Right renal cortex interstitium (tissue), 3 donors: ENCODE measurements at regions not wholly inside any gene's neighbourhood (a gene's known extent, or its start where the extent isn't known, plus 50 kb on each side); places are given as distances from the start of the nearest gene placed in this dataset.

Experiments used
- DNase-seq, 3 donors: peaks; one replicate each; pipeline ENCODE4 v3.0.0-alpha.2; 2013; ENCODE audit warnings: low read depth in 3 of 3, low spot score in 2 of 3

GRCh38 chr21:18191139-18191538 lies 53.5 kb upstream of the CHODL start:
- DNase-seq, result no peak

DNA sequence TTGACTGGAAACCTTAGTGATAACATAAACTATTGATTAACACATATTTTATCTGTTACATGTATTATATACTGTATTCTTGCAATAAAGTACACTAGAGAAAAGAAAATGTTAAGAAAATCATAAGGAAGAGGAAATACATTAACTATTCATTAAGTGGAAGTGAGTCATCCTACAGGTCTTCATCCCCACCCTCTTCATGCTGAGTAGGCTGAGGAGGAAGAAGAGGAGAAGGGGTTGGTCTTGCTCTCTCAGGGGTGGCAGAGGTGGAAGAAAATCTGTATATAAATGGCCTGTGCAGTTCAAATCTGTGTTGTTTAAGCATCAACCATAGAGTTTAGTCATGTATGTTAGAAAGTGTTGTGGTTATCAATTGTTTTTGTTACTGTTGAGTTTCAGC lies 66.1 kb upstream of the CHODL start:
- DNase-seq, result no peak

DNA sequence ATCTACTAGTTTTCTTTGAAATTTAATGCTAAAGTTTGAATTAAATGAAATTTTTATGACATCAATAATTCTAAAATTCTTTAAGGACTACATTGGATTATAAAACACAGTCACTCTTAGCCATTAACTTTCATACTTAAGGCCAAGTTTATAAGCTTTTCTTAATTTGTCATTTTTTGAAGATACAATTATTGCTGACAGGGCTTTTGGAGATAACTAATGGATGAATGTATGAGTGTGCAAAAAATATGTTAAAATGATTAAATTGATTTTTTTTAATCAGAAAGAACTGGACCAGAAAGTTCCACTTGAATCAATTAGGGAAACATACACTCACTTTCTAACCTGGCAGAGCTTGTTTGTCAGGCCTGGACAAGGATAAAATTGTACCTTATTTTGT lies 70.3 kb upstream of the CHODL start:
- DNase-seq, result no peak

DNA sequence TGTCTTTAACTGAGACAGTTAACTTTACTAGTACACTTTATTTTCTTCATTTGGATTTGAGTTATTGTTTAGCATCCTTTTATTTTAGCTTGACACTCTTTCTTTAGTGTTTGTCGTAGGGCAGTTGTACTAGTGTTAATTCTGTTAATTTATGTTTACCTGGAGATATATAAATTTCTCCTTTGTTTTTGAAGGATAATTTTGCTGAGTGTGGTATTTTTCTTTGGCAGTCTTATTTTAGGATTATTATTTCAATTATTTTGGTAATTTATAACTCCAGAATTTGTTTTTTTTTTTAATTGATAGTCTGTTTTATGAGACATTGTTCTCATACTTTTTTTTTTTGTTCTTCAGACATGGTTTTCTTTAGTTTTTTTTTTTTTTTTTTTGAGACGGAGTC lies 73.8 kb upstream of the CHODL start:
- DNase-seq, result no peak

DNA sequence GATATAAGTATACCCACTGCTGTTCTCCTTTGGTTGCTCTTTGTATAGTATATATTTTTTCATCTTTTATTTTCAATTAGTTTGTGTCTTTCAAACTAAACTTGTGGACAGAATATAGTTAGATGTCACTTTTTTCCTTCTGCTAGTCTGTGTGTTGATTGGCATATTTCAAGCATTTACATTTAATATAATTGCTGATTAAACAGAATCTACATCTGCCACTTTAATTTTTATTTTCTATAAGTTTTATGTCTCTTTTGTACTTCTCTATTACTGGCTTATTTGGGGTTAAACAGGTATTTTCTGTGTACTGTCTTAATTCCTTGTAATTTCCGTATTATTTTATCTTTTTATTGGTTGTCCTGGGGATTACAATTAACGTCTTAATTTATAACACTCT lies 74.4 kb upstream of the CHODL start:
- DNase-seq, result no peak

DNA sequence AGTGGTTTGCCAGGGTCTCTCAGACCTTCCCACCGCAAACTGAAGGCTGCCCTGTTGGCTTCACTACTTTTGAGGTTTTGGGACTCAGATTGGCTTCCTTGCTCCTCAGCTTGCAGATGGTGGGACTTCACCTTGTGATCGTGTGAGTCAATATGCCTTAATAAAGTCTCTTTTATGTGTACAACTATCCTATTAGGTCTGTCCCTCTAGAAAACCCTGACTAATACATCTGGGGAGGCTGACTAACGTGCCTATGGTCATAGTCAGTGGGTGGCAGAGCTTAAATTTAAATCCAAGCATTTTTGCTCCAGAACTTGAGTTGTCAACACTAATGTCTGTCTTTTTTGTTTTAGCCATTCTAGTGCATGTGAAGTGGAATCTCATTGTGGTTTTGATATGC lies 76.5 kb upstream of the CHODL start:
- DNase-seq, result no peak

DNA sequence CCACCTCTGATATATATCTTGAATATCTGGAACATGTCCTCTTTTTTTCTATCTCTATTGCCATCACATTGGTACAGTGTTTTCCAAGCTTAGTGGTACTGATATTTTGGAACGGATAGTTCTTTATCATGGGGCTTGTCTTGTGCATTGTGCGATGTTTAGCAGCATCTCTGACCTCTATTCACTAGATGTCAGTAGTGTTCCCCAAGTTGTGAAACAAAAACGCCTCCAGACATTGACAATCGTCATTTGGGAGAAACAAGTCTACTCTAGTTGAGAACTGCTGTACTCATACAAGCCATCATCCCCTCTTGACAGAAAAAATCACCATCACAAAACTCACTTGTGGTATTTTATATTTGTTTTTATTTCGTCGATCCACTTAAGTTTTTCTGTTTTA lies 79.7 kb upstream of the CHODL start:
- no peak for DNase-seq

- DNase-seq, result no peak
Observed at GRCh38 chr21:18164483-18164882, 80.2 kb upstream of the CHODL start.

DNA sequence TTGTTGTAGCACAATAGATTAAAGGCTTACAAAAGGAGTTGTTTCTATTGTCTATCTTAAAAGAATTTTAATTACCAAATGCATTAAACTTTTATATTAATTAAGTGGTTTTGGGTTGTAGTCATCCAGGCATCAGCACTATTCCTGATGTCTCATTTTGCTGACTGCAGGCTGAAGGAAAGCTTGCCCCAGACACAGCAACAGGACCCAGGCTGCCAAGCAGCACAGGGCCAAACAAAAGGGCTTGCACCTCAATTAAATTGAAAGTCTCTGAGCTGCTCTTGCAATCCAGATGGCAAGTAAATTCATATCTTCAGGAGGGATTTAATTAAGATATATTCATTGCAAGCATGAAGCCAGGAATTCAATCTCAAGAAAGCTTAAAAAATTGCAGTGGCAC lies 80.7 kb upstream of the CHODL start:
- no peak for DNase-seq

DNA sequence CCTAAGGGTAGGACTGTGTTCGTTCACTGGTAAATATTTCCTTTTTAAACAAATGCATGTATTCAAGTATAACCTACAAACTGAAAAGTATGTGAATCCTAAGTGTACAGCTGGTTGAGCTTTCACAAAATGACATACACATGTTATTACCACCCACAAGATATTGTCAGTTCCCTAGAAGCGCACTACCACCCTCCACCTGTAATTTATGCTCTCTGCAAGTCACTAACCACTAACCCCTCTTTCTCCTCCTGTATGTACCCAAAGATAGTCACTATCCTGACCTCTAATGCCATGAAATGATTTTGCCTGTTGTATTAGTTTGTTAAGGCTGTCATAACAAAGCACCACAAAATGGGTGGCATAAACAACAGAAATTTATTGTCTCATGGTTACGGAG lies 82.8 kb upstream of the CHODL start:
- DNase-seq, result no peak

DNA sequence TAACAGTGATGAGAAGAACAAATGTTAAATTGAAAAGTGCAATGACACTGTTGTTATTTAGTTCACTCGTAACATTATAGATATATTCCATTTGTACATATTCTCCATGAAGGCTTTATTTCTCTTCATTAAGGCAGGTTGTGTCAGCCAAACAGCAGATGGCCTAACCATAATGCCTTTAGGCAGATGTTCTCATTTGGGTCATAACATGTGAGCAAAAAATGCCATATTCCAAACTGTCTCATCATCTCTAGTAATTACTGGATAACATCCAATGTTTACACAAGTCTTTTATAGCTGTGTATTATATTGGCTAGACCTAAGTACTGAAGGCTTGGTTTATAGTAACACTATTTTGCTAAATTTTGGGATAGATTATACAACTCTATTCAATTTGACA lies 87.2 kb upstream of the CHODL start:
- no peak for DNase-seq

DNA sequence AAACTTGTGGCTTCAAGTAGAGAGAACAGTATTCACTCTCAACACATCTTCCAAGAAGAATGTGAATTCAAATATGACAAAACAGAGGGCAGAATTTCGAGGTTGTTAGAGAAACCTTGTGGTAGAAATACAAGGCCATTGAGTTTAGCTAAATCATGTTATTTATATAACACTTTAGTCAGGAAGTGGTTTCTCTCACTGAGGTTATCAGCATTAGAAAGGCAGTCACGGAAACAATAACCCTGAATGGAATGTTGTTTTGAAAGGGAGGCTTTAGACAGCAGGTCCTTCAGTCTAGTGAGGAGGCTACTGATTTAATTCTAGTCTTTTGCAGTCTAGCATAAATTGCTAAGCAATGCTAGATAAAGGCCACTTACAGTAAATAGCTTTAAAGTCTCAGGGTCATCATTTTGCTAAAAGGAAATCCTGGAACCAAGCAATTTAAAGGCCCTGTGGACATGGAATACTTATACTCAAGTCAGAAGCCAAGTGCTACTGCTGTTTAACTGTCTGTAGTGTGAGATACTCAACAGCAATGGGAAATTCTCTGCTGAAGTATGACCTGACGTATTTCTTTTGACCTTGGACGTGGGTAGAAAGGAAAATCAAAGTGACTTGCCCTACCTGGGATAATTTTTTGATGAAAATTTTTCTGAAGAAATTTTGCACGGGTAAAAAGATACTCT lies 89.0 kb upstream of the CHODL start:
- DNase-seq, result no peak

- DNase-seq, result no peak
Observed at GRCh38 chr21:18153063-18153462, 91.6 kb upstream of the CHODL start.

DNA sequence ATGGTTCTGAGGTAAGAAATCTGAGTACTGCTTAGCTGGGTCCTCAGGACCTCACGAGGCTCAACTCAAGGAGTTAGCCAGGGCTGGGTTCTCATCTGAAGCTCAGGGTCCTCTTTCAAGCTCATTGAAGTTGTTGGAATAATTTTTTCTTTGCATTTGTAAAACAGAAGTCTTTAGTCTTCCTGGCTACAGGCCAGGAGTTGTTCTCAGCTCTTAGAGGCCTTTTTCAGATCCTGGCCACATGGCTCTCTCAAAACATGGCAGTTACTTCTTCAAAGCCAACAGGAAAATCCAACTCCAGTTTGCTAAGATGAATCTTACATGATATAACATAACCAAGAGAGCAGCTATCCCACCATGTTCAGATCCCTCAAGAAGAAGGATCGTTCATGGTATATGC lies 92.3 kb upstream of the CHODL start:
- DNase-seq, result no peak

- no peak for DNase-seq
Observed at GRCh38 chr21:18151046-18151445, 93.6 kb upstream of the CHODL start.

GRCh38 chr21:18148401-18148800 lies 96.2 kb upstream of the CHODL start:
- DNase-seq, result no peak

DNA sequence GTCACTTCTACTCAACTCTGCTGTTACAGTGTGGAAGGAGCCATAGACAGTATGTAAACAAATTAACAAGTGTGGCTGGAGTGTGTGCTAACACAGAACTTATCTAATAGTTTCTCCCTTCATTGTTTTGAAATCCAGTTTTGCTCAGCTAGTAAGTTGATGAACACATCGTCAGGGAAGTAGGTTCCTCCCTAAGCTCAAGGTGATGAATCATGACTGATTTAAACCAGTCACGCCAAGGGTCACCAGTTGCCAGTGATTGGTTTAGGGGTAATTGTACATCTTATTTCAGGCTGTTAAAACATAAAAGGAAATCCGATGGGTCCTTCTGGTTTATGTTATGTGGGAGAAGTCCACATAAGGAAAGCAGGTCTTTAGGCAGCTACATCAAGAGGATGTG lies 97.0 kb upstream of the CHODL start:
- peak in 2 of 3 donors; percentile 10 to 24 for DNase-seq

- DNase-seq, result no peak
Observed at GRCh38 chr21:18146820-18147219, 97.8 kb upstream of the CHODL start.

DNA sequence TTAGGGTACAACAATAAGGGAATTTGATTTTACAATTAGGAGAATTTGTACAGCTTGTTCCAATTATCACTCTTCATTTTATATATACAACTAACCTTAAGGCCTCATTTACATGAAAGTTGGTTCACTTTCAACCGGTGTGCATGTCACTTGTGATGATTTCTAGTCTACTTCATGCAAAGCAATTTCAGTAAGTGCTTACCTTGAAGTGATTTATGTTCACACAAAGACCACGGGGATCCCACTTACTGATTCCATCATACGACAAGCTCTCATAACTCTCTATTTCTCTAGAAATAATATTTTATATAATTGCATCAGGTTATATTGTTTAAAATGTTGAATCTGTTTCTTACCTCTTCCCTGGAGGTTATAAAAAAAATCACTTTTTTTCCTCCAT lies 100.3 kb upstream of the CHODL start:
- no peak for DNase-seq

GRCh38 chr21:18142655-18143054 lies 102.0 kb upstream of the CHODL start:
- no peak for DNase-seq

DNA sequence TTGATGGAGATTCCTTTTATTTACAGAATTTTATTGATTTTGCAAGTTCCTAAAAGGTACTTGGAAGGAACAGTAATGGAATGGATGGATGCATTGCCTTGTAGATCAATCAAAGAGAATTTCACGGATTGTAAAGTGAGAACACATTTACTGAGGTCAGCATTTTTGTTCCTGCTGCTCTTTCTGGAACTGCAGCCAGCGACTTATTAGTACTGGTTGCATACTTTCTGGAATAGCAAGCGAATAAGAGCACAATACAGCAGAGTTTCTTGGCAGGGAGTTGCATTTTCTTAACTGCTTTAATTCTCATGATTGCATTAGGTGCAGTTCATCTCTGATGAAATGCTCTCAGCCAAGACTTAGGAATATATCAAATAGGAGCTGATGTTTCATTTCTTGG lies 106.1 kb upstream of the CHODL start:
- no peak for DNase-seq

- DNase-seq, result no peak
Observed at GRCh38 chr21:18129526-18129925, 115.1 kb upstream of the CHODL start.

DNA sequence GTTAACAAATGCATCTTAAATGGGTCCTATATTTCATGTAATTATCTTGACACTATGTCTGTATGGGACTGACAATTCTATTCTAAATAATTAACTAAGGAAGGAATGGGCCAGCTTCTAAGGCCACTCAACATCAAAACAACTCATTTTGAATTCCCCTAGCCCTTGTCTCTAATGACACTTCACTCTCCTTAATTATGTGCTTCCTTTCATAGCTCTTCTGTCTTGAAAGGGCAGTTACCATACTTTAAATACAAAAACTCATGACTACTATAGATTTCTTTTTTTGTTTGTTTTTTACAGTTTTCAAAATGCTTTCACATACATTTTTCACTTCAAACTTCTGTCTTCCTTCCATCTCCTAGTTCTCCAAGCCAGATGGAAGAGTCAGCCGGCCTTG lies 126.1 kb upstream of the CHODL start:
- no peak for DNase-seq
